Dermis microvascular lymphatic vessel endothelial cell (primary cell): ENCODE measurements at regions not wholly inside any gene's neighbourhood (a gene's known extent, or its start where the extent isn't known, plus 50 kb on each side); places are given as distances from the start of the nearest gene placed in this dataset.

ENCODE experiments used
- DNase-seq, 2 donors: peaks; one replicate each; pipeline versions ENCODE4 v3.0.0 to v3.0.0-alpha.2; 2010; ENCODE audit warnings: low read depth in 2 of 2

DNA sequence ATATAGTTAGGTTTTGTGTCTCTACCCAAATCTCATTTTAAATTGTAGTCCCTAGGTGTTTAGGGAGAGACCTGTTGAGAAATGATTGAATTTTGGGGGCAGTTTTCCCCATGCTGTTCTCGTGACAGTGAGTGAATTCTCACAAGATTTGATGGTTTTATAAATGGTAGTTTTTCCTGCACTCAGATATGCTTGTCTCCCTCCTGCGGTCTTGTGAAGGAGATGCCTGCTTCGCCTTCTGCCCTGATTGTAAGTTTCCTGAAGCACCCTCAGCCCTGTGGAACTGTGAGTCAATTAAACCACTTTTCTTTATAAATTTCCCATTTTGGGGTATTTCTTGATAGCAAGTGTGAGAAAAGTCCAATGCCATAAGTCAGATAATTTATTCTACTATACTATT lies 1977.5 kb upstream of the PCDH20 start:
- DNase-seq = no peak

DNA sequence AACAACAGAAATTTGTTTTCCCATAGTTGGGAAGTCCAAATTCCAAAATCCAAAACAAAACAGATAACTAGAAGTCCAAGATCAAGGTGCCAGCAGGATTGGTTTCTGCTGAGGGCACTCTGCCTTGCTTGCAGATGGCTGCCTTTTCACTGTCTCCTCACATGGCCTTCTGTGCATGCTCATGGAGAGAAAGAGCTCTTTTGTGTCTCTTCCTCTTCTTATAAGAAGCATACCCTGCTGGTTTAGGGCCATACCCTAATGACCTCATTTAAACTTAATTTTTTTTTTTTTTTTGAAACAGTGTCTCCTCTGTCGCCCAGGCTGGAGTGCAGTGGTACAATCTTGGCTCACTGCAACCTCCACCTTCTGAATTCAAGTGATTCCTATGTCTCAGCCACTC lies 1974.1 kb upstream of the PCDH20 start:
- DNase-seq = no peak

DNA sequence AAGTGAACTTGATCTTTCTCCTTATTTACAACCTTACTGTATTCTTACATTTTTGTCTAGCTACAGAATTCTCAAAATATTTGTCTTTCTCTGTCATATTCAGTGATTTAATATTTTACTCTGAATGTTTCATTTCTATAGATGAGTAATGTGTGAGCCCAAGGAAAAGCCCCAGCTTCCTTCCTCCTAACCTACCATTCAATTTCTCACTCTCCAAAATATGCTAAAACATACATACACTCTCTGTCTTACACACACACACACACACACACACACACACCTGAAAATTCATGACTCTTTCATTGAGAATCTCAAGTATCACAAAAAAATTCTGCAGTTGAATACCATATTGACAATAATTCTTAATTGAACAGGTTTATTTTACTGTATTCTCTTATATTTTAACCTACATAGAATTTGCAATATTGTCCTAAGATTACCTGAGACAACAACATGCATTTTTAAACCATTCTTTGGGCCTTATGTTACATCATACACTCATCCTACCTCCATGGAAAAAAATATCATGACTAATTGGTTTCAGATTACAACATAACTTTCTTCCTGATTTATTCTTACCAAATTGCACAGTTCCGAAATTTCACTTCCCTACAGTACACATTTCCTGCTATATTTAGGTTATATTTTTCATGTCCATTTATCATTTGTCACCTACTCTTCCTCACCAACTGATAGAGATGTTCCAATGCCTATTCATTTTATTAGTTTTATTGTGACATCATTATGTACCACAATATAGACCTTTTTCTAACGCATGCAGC lies 1965.6 kb upstream of the PCDH20 start:
- no peak for DNase-seq

- no peak for DNase-seq
Measured at GRCh38 chr13:63377986-63378385, 1962.3 kb upstream of the PCDH20 start.

DNA sequence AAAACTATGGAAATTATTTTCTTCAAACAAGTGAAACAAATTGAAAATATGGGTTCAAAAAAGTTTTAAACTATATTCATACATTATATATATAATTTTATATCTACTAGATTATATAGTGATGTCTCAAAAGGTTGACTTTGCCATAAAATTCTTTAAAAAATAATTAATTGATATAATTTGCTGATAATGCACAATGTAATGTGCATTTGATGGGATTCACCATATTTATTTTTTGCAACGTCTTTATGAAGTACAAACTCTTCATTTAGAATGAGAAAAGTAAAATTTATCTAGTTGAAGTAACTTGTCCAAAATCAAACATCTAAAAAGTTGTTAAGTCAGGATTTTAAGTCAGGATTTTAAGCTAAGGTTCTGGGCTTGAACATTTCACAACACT lies 1954.5 kb upstream of the PCDH20 start:
- no peak for DNase-seq

- no peak for DNase-seq
Measured at GRCh38 chr13:63367522-63368198, 1952.0 kb upstream of the PCDH20 start.

GRCh38 chr13:63364159-63364558 lies 1948.5 kb upstream of the PCDH20 start:
- no peak for DNase-seq

DNA sequence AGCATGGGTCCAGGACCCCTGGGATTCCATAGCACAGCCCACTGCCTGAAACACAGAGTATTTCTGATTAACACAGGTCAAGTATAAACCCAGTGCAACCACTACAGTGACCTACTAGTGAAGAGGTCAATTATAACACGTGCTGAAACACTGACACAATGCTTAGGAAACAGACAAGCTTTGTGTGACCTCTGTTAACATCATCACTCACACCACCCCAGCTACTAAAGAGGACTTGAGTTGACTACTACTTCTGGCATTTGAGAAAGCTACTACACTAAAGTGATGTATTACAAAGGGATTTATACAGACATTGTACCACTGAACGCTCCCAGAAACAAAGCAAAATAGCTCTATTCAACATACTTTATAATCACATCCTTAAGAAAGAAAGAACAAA lies 1935.9 kb upstream of the PCDH20 start:
- no peak for DNase-seq

DNA sequence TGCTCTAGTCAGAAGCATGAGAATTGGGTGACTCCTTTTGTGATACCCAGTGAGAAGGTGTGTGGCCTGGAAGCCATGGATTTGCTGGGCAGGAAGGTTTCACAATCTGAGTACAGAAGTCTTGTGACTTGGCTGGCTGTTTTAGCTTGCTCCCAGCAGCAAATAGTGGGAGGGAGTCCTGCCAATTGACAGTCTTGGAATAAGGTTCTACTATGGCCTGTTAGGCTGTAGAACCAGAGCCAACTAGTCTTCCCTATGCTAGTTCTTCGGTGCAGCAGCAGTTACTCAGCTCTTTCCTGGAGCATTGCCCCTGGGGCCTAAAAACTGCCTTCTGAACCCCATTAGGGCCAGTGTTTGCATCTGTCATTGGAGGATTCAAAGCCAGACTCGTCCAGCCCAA lies 1935.4 kb upstream of the PCDH20 start:
- DNase-seq = no peak

- DNase-seq = no peak
Measured at GRCh38 chr13:63345835-63346234, 1930.2 kb upstream of the PCDH20 start.

- DNase-seq = no peak
Measured at GRCh38 chr13:63344711-63345110, 1929.1 kb upstream of the PCDH20 start.

- no peak for DNase-seq
Measured at GRCh38 chr13:63337921-63338320, 1922.3 kb upstream of the PCDH20 start.

- DNase-seq = no peak
Measured at GRCh38 chr13:63337041-63337440, 1921.4 kb upstream of the PCDH20 start.

DNA sequence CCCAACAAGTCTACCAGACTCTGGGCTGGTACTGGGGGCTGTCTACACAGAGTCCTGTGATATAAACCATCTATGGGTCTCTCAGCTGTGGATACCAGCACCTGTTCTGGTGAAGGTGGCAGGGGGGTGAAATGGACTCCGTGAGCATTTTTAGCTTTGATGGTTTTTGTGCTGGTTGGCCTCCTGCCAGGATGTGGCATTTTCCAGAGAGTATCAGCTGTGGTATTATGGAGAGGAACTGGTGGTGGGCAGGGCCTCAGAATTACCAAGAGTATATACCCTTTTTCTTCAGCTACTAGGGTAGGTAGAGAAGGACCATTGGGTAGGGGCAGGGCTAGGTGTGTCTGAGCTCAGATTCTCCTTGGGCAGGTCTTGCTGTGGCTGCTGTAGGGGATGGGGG lies 1920.9 kb upstream of the PCDH20 start:
- DNase-seq = no peak

- no peak for DNase-seq
Measured at GRCh38 chr13:63327584-63327983, 1911.9 kb upstream of the PCDH20 start.

- no peak for DNase-seq
Measured at GRCh38 chr13:63323441-63323840, 1907.8 kb upstream of the PCDH20 start.

GRCh38 chr13:63311587-63311986 lies 1895.9 kb upstream of the PCDH20 start:
- DNase-seq = no peak

GRCh38 chr13:63308549-63309165 lies 1893.0 kb upstream of the PCDH20 start:
- DNase-seq = no peak

DNA sequence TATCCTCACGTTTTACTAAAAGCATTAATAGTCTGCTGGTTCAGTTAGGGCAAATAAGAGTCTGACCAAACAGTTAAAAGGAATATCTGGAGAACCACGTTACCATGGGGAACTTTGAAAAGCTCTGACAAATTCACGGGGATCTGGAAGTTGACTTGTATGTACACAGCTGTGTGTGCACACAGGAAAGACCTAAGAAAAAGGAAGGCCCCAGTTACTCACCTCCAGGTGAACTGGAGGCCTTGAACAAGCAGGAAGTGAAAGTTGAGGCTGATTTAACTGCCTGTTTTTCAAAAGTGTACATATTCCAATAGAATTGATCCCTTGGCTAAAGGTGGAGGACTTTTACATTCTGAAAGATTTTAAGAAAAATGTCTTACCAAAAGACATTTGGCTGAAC lies 1891.6 kb upstream of the PCDH20 start:
- DNase-seq = no peak

- no peak for DNase-seq
Measured at GRCh38 chr13:63305641-63306133, 1890.0 kb upstream of the PCDH20 start.

GRCh38 chr13:63304497-63304896 lies 1888.8 kb upstream of the PCDH20 start:
- no peak for DNase-seq

GRCh38 chr13:63299866-63300394 lies 1884.3 kb upstream of the PCDH20 start:
- no peak for DNase-seq
